Neural cell (in vitro differentiated cells): ENCODE measurements at regions not wholly inside any gene's neighbourhood (a gene's known extent, or its start where the extent isn't known, plus 50 kb on each side); places are given as distances from the start of the nearest gene placed in this dataset.

ENCODE experiments used
- EZH2 ChIP-seq: fragments of 200-600, 300-800 bp; shearing (Covaris generic), sonication (generic); IDR thresholded peaks from 2 replicates; pipeline ENCODE4 v1.6.1; 2014; ENCODE audit warnings: antibody characterized with exemption, low read length, borderline replicate concordance, mild to moderate bottlenecking; ENCODE audit not compliant: insufficient read depth, poor library complexity, severe bottlenecking
- POLR2AphosphoS5 ChIP-seq: IDR thresholded peaks from 2 replicates; pipeline ENCODE4 v1.6.1; 2012
- RAD21 ChIP-seq: fragments of 450-650 bp; conservative IDR thresholded peaks from 2 replicates; pipeline ENCODE4 v1.6.1; 2014; ENCODE audit warnings: antibody characterized with exemption, mild to moderate bottlenecking, moderate library complexity
- TF ChIP-seq, protein P1 (sequence below): IDR thresholded peaks from 2 replicates; pipeline ENCODE4 v1.6.1; 2012; ENCODE audit warnings: borderline replicate concordance
- TF ChIP-seq, protein P2 (sequence below): fragments of 450-650 bp; IDR thresholded peaks from 2 replicates; pipeline ENCODE4 v1.5.1; 2014; ENCODE audit warnings: antibody characterized with exemption, mild to moderate bottlenecking, moderate library complexity; ENCODE audit not compliant: poor library complexity, severe bottlenecking

GRCh38 chr20:7716286-7716972 is 223.8 kb downstream of the HAO1 start:
- no peak for TF ChIP-seq POLR2AphosphoS5
- TF ChIP-seq, protein P1, sequence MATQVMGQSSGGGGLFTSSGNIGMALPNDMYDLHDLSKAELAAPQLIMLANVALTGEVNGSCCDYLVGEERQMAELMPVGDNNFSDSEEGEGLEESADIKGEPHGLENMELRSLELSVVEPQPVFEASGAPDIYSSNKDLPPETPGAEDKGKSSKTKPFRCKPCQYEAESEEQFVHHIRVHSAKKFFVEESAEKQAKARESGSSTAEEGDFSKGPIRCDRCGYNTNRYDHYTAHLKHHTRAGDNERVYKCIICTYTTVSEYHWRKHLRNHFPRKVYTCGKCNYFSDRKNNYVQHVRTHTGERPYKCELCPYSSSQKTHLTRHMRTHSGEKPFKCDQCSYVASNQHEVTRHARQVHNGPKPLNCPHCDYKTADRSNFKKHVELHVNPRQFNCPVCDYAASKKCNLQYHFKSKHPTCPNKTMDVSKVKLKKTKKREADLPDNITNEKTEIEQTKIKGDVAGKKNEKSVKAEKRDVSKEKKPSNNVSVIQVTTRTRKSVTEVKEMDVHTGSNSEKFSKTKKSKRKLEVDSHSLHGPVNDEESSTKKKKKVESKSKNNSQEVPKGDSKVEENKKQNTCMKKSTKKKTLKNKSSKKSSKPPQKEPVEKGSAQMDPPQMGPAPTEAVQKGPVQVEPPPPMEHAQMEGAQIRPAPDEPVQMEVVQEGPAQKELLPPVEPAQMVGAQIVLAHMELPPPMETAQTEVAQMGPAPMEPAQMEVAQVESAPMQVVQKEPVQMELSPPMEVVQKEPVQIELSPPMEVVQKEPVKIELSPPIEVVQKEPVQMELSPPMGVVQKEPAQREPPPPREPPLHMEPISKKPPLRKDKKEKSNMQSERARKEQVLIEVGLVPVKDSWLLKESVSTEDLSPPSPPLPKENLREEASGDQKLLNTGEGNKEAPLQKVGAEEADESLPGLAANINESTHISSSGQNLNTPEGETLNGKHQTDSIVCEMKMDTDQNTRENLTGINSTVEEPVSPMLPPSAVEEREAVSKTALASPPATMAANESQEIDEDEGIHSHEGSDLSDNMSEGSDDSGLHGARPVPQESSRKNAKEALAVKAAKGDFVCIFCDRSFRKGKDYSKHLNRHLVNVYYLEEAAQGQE, result no peak
- no peak for TF ChIP-seq RAD21
- TF ChIP-seq, protein P2, sequence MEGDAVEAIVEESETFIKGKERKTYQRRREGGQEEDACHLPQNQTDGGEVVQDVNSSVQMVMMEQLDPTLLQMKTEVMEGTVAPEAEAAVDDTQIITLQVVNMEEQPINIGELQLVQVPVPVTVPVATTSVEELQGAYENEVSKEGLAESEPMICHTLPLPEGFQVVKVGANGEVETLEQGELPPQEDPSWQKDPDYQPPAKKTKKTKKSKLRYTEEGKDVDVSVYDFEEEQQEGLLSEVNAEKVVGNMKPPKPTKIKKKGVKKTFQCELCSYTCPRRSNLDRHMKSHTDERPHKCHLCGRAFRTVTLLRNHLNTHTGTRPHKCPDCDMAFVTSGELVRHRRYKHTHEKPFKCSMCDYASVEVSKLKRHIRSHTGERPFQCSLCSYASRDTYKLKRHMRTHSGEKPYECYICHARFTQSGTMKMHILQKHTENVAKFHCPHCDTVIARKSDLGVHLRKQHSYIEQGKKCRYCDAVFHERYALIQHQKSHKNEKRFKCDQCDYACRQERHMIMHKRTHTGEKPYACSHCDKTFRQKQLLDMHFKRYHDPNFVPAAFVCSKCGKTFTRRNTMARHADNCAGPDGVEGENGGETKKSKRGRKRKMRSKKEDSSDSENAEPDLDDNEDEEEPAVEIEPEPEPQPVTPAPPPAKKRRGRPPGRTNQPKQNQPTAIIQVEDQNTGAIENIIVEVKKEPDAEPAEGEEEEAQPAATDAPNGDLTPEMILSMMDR, result no peak
- TF ChIP-seq EZH2, result no peak
